ENCODE measurements at regions not wholly inside any gene's neighbourhood (a gene's known extent, or its start where the extent isn't known, plus 50 kb on each side); places are given as distances from the start of the nearest gene placed in this dataset.

- TF ChIP-seq, protein P1, sequence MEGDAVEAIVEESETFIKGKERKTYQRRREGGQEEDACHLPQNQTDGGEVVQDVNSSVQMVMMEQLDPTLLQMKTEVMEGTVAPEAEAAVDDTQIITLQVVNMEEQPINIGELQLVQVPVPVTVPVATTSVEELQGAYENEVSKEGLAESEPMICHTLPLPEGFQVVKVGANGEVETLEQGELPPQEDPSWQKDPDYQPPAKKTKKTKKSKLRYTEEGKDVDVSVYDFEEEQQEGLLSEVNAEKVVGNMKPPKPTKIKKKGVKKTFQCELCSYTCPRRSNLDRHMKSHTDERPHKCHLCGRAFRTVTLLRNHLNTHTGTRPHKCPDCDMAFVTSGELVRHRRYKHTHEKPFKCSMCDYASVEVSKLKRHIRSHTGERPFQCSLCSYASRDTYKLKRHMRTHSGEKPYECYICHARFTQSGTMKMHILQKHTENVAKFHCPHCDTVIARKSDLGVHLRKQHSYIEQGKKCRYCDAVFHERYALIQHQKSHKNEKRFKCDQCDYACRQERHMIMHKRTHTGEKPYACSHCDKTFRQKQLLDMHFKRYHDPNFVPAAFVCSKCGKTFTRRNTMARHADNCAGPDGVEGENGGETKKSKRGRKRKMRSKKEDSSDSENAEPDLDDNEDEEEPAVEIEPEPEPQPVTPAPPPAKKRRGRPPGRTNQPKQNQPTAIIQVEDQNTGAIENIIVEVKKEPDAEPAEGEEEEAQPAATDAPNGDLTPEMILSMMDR (IDR thresholded peaks at IDR 0.05; ENCODE audit: extremely low read depth, missing control alignments), result no peak
- DNase-seq (ENCODE audit: low spot score), result no peak
Observed at GRCh38 chr1:93025572-93025971, 53.5 kb upstream of the MTF2 start.

DNA sequence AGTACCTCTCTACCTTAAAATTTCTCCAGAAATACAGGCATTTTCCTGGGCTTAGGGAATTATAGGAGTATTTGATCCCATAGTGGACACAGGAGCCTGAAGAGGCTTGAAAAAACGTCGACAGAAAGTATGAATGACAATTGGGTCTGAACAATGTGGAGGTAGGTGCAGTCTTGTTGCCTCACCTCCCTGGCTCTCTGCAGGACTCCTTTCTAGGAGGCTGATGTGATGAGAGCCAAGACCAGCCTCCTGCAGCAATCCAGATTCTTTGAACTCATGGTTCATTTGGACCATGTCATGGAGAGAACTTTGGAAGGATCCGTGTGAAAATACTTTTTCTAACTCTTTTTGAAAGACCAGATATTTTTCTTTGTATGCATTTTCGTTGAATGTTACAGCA lies 50.5 kb upstream of the MTF2 start:
- DNase-seq (ENCODE audit: low spot score), result no peak
- TF ChIP-seq, protein P1 (IDR thresholded peaks at IDR 0.05; ENCODE audit: extremely low read depth, missing control alignments), result no peak
